Type B pancreatic cell (in vitro differentiated cells): ENCODE measurements at regions not wholly inside any gene's neighbourhood (a gene's known extent, or its start where the extent isn't known, plus 50 kb on each side); places are given as distances from the start of the nearest gene placed in this dataset.

Experiments used
- DNase-seq: peaks from one replicate; pipeline ENCODE4 v3.0.0; 2021; ENCODE audit warnings: mixed read lengths; ENCODE audit not compliant: unreplicated experiment; ENCODE audit errors: extremely low spot score
- H3K27ac Mint-ChIP-seq: 2 replicates; pipeline ENCODE4 v1.8.0; 2021; ENCODE audit warnings: mild to moderate bottlenecking, mixed read lengths
- H3K27me3 Mint-ChIP-seq: 2 replicates; pipeline ENCODE4 v1.8.0; 2021; ENCODE audit warnings: mixed read lengths
- H3K36me3 Mint-ChIP-seq: 2 replicates; pipeline ENCODE4 v1.8.0; 2021; ENCODE audit warnings: mixed read lengths
- H3K4me1 Mint-ChIP-seq: one replicate; pipeline ENCODE4 v1.8.0; 2021; ENCODE audit warnings: mixed read lengths; ENCODE audit not compliant: unreplicated experiment
- H3K4me3 Mint-ChIP-seq: 2 replicates; pipeline ENCODE4 v1.8.0; 2021; ENCODE audit warnings: mild to moderate bottlenecking, mixed read lengths
- H3K9me3 Mint-ChIP-seq: 2 replicates; pipeline ENCODE4 v1.8.0; 2021; ENCODE audit warnings: mixed read lengths
- TF ChIP-seq, protein P1 (sequence below): fragments of 200-600 bp; sonication (generic); conservative IDR thresholded peaks from 2 replicates; pipeline ENCODE4 v1.5.0; 2021; ENCODE audit warnings: antibody characterized with exemption, mild to moderate bottlenecking

DNA sequence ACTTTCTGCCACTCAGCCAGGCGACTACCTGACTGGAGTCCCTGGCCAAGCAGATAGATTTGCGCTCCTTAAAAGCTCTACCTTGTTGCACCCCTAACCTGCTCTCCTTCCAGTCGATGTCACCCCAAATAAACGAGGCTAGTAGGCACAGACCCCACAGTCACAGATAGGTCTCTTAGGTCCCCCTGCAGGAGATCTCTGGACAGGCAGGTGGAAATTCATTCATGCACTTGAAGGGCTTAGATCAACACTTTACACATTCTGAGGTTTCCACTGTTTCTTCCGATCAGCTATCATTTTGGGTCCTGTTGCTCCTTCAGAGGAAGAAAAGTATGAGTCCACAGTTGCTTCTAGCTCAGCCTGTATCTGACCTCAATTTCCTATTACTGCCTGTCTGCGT, 272.6 kb upstream of the FMN2 start:
- Mint-ChIP-seq H3K36me3 (no peaks in the 10 kb centered on the region), H3K4me1 (peaks cover 13% of the 10 kb centered on the region), H3K9me3 (no peaks in the 10 kb centered on the region), H3K27ac (no peak overlapping the region), H3K27me3 (peaks cover 12% of the 10 kb centered on the region), H3K4me3 (no peak overlapping the region)
- DNase-seq = no peak
- TF ChIP-seq, protein P1, sequence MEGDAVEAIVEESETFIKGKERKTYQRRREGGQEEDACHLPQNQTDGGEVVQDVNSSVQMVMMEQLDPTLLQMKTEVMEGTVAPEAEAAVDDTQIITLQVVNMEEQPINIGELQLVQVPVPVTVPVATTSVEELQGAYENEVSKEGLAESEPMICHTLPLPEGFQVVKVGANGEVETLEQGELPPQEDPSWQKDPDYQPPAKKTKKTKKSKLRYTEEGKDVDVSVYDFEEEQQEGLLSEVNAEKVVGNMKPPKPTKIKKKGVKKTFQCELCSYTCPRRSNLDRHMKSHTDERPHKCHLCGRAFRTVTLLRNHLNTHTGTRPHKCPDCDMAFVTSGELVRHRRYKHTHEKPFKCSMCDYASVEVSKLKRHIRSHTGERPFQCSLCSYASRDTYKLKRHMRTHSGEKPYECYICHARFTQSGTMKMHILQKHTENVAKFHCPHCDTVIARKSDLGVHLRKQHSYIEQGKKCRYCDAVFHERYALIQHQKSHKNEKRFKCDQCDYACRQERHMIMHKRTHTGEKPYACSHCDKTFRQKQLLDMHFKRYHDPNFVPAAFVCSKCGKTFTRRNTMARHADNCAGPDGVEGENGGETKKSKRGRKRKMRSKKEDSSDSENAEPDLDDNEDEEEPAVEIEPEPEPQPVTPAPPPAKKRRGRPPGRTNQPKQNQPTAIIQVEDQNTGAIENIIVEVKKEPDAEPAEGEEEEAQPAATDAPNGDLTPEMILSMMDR = peak; percentile 34

DNA sequence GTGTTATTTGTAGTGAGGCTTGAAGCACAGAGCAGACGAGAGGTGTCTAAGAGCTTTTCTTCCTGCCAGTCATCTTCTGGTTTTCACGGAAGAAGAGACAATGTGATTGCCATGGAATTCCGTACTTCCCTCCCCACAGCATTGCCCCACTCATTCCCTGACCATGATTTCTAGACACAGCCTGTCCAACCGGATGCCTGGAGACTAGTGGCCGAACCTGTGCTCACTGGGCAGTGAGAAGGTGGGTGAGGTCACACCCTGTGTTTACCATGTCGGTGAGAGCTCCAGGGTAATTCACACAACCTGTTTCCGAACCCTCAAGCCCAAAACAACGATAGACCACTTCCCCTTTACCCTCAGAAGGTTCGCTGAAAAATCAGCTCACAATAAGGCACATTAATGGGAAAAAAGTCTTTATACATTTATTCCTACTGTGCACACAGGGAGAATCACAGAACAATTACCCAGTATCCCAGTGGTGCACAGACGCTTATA, 271.9 kb upstream of the FMN2 start:
- no peak for DNase-seq
- TF ChIP-seq, protein P1 = no peak
- H3K4me1 Mint-ChIP-seq = peaks cover 8% of the 10 kb centered on the region
- no peaks in the 10 kb centered on the region for H3K9me3 Mint-ChIP-seq
- H3K36me3 Mint-ChIP-seq = no peaks in the 10 kb centered on the region
- H3K27me3 Mint-ChIP-seq = peaks cover 11% of the 10 kb centered on the region
- H3K4me3 Mint-ChIP-seq = no peak overlapping the region
- H3K27ac Mint-ChIP-seq = no peak overlapping the region

DNA sequence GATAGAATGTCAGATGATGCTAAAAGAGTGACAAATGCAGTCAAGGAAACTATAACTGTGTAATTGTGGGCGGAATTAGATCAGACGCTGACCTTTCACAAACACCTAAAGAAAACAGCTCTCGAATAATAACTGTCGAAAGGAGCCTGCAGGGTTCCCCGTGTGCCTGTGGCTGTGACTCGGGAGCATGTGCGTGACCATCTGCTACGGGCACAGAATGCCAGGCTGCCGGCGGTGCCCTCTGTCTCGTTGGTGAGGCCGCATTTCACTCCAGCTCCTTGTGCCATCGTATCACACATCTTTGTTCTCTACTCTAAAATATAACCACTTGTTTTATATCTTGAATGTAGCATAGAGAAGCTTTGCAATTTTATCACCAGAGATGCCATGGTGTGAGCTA, 267.8 kb upstream of the FMN2 start:
- H3K36me3 Mint-ChIP-seq = no peaks in the 10 kb centered on the region
- H3K4me1 Mint-ChIP-seq = no peaks in the 10 kb centered on the region
- no peaks in the 10 kb centered on the region for H3K9me3 Mint-ChIP-seq
- H3K27me3 Mint-ChIP-seq = peaks cover 10% of the 10 kb centered on the region
- H3K4me3 Mint-ChIP-seq = no peak overlapping the region
- DNase-seq = no peak
- no peak overlapping the region for H3K27ac Mint-ChIP-seq
- TF ChIP-seq, protein P1 = no peak

DNA sequence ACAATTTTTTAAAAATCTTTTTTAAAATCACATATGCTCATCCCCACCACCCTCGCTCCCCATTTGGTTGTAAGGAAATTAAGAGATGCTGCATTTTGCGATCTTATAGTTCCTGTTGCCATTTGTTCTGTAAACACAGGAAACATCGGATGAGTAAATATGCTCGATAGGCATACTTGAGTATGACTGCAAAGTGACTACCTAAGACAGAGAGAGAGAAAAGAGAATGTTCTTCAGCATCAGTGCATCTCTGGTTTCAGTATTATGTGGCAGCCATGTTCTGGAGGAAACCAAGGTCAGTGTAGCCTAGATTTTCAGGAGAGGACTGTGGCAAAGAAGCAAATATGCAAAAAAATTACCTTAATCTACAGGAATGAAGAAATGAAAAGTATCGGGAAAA, 265.5 kb upstream of the FMN2 start:
- no peaks in the 10 kb centered on the region for H3K9me3 Mint-ChIP-seq

DNA sequence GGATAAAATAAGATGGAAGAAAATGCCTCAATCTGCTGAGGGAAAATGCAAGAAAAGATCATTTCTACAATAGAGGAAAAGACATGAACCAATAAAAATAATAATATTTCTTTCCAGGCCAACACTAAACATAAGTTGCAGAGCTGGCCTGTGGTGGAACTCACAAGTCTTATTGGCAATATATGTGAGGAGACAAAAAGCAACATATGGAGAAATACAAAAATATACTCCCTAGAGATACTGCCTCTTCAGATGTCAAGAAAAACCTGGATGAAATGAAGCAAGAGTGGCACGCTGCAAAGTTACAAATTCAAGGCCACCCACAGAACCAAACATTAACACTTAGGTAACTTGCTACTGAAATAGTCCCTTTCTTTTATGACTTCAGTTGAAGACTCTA, 264.9 kb upstream of the FMN2 start:
- H3K4me1 Mint-ChIP-seq = no peaks in the 10 kb centered on the region
- no peak overlapping the region for H3K27ac Mint-ChIP-seq
- TF ChIP-seq, protein P1 = no peak
- no peaks in the 10 kb centered on the region for H3K9me3 Mint-ChIP-seq
- no peak overlapping the region for H3K4me3 Mint-ChIP-seq
- no peaks in the 10 kb centered on the region for H3K36me3 Mint-ChIP-seq
- peaks cover 4% of the 10 kb centered on the region for H3K27me3 Mint-ChIP-seq
- DNase-seq = no peak

More for the DNA sequence above, 265.5 kb upstream of the FMN2 start:
- peaks cover 4% of the 10 kb centered on the region for H3K27me3 Mint-ChIP-seq
- DNase-seq = no peak
- no peak overlapping the region for H3K4me3 Mint-ChIP-seq
- TF ChIP-seq, protein P1 = no peak
- H3K27ac Mint-ChIP-seq = no peak overlapping the region
- no peaks in the 10 kb centered on the region for H3K4me1 Mint-ChIP-seq
- no peaks in the 10 kb centered on the region for H3K36me3 Mint-ChIP-seq

DNA sequence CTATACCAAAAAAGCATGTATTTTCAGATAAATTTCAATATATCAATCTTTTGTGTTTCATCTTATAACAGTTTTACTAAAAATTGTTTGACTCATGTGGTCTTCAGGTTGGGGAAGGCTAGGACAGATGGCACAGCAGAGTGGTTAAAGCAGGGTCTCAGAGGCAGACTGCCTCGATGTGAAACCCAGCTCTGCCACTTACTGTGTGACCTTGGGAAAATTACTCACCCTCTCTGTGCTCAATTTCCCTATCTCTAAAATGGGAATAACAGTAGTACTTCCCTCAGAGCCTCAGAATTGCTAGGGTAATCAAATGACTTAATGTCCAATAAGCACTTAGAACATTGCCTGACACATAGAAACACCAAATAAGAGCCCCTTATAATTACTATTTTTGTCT, 262.1 kb upstream of the FMN2 start:
- Mint-ChIP-seq H3K4me3 (no peak overlapping the region), H3K27ac (no peak overlapping the region), H3K9me3 (no peaks in the 10 kb centered on the region), H3K4me1 (no peaks in the 10 kb centered on the region), H3K27me3 (peaks cover 11% of the 10 kb centered on the region), H3K36me3 (no peaks in the 10 kb centered on the region)
- TF ChIP-seq, protein P1 = no peak
- no peak for DNase-seq
